Endothelial cell of umbilical vein (primary cell): ENCODE measurements at regions not wholly inside any gene's neighbourhood (a gene's known extent, or its start where the extent isn't known, plus 50 kb on each side); places are given as distances from the start of the nearest gene placed in this dataset. TPM values are rescaled to one million over a fixed set of nuclear protein-coding genes. Genes with fewer than 3 reads are reported as not detected.

Experiments used
- BruUV-seq: library from RNA; stranded (reverse); fragments of 400-500 nt; replicated peaks from 2 replicates; lab custom pipeline; 2021; lab: Mats Ljungman, UMichigan
- CTCF ChIA-PET: fragments of 300-600, 350-600 bp; sonication (Branson Sonifier 250); formaldehyde crosslinking; loops from one replicate; lab custom pipeline; 2021; ENCODE audit warnings: antibody characterized with exemption, inconsistent platforms; lab: Charles Lee
- POLR2A ChIA-PET: fragments of 300-600, 350-600 bp; sonication (Branson Sonifier 250); formaldehyde crosslinking; loops from one replicate; lab custom pipeline; 2021; ENCODE audit warnings: antibody characterized with exemption, inconsistent platforms; lab: Charles Lee
- DNase-seq: peaks from one replicate; pipeline ENCODE4 v3.0.0-alpha.2; 2011; ENCODE audit warnings: low read depth, low spot score
- FAIRE-seq: peaks from 2 replicates; lab custom pipeline; 2011; peaks lifted over from hg19 to GRCh38; lab: Jason Lieb, UNC
- H2AFZ ChIP-seq: 2 replicates; pipeline ENCODE4 v1.6.0; 2012; ENCODE audit warnings: low read depth, low read length, control low read depth, inconsistent platforms
- H3K27ac ChIP-seq: 2 replicates; pipeline ENCODE4 v1.5.1; 2011; ENCODE audit warnings: low read depth, mild to moderate bottlenecking, control low read depth, low read length, moderate library complexity; ENCODE audit not compliant: insufficient read depth
- H3K27me3 ChIP-seq, 2 experiments: 2 replicates each; pipeline versions ENCODE4 v1.6.0 to v1.6.1; 2011; ENCODE audit warnings: low read length in 2 of 2, mixed read lengths in 1 of 2; ENCODE audit not compliant: control insufficient read depth in 2 of 2, insufficient read depth in 2 of 2
- H3K36me3 ChIP-seq, 2 experiments: 2 replicates in 1 of 2; 3 replicates in 1 of 2; pipeline ENCODE4 v1.5.1; 2011; ENCODE audit warnings: low read length in 2 of 2, mild to moderate bottlenecking in 1 of 2, moderate library complexity in 1 of 2; ENCODE audit not compliant: control insufficient read depth in 2 of 2, insufficient read depth in 2 of 2; ENCODE audit errors: extremely low read depth in 1 of 2
- H3K4me1 ChIP-seq: 3 replicates; pipeline ENCODE4 v1.5.1; 2011; ENCODE audit warnings: mild to moderate bottlenecking, low read length; ENCODE audit not compliant: control insufficient read depth, insufficient read depth; ENCODE audit errors: extremely low read depth
- H3K4me2 ChIP-seq: 2 replicates; pipeline ENCODE4 v1.6.1; 2011; ENCODE audit warnings: low read length, control low read depth, mixed read lengths; ENCODE audit not compliant: insufficient read depth
- H3K4me3 ChIP-seq, 3 experiments: fragments of 200-600 bp in 1 of 3; sonication (generic), shearing (Covaris generic) in 1 of 3; replicated peaks in 1 of 3; 2 replicates each; pipeline ENCODE4 v1.5.1; 2011 to 2016; ENCODE audit warnings: control low read depth in 3 of 3, low read length in 3 of 3, mild to moderate bottlenecking in 2 of 3, inconsistent platforms in 1 of 3, low read depth in 1 of 3, moderate library complexity in 1 of 3; ENCODE audit not compliant: insufficient read depth in 1 of 3
- H3K79me2 ChIP-seq: 2 replicates; pipeline ENCODE4 v1.6.0; 2012; ENCODE audit warnings: low read length, inconsistent platforms; ENCODE audit not compliant: control insufficient read depth, insufficient read depth
- H3K9ac ChIP-seq: replicated peaks from 2 replicates; pipeline ENCODE3; 2011; ENCODE audit warnings: low read length, control low read depth; ENCODE audit not compliant: insufficient read depth; ENCODE audit errors: extremely low read depth
- H3K9me1 ChIP-seq: replicated peaks from 3 replicates; pipeline ENCODE4 v1.6.0; 2011; ENCODE audit warnings: mild to moderate bottlenecking, low read length; ENCODE audit not compliant: control insufficient read depth, insufficient read depth; ENCODE audit errors: extremely low read depth
- H3K9me3 ChIP-seq: replicated peaks from 2 replicates; pipeline ENCODE4 v1.5.1; 2012; ENCODE audit warnings: low read length, inconsistent platforms; ENCODE audit not compliant: control insufficient read depth, insufficient read depth
- H4K20me1 ChIP-seq: replicated peaks from 2 replicates; pipeline ENCODE3; 2011; ENCODE audit warnings: mild to moderate bottlenecking, low read length; ENCODE audit not compliant: control insufficient read depth, insufficient read depth; ENCODE audit errors: extremely low read depth
- CTCF ChIP-seq, 2 donors: IDR thresholded peaks; 1 replicate in 1 of 2; 2 replicates in 1 of 2; pipeline ENCODE4 v1.5.1; 2011; ENCODE audit warnings: low read length in 2 of 2, mild to moderate bottlenecking in 2 of 2, moderate library complexity in 2 of 2, control low read depth in 1 of 2, inconsistent platforms in 1 of 2, low read depth in 1 of 2; ENCODE audit not compliant: insufficient read depth in 1 of 2; ENCODE audit errors: extremely low read depth in 1 of 2
- EZH2 ChIP-seq: IDR thresholded peaks from 2 replicates; pipeline ENCODE4 v1.6.1; 2012; ENCODE audit warnings: borderline replicate concordance, low read depth, mild to moderate bottlenecking, moderate library complexity, low read length, inconsistent platforms; ENCODE audit not compliant: severe bottlenecking
- FOS ChIP-seq: IDR thresholded peaks from 2 replicates; pipeline ENCODE4 v1.6.1; 2011; ENCODE audit warnings: mild to moderate bottlenecking, low read length, moderate library complexity, borderline replicate concordance; ENCODE audit not compliant: insufficient read depth
- GATA2 ChIP-seq: IDR thresholded peaks from 2 replicates; pipeline ENCODE4 v1.7.0; 2011; ENCODE audit warnings: low read depth, mild to moderate bottlenecking, moderate library complexity, mixed read lengths, low read length; ENCODE audit not compliant: insufficient read length, insufficient read depth
- JUN ChIP-seq: IDR thresholded peaks from 2 replicates; pipeline ENCODE4 v1.6.1; 2011; ENCODE audit warnings: borderline replicate concordance, low read depth; ENCODE audit not compliant: insufficient read length, insufficient read depth
- MAX ChIP-seq: IDR thresholded peaks from 2 replicates; pipeline ENCODE4 v1.6.1; 2011; ENCODE audit not compliant: insufficient read depth, insufficient read length
- MYC ChIP-seq: IDR thresholded peaks from one replicate; pipeline ENCODE4 v1.6.1; 2011; ENCODE audit warnings: mild to moderate bottlenecking, low read depth, low read length
- POLR2A ChIP-seq: IDR thresholded peaks from 2 replicates; pipeline ENCODE4 v1.6.1; 2012; ENCODE audit warnings: low read depth, mild to moderate bottlenecking, control low read depth, low read length
- POLR2AphosphoS5 ChIP-seq: IDR thresholded peaks from 2 replicates; pipeline ENCODE4 v1.6.1; 2012; ENCODE audit warnings: low read depth, mild to moderate bottlenecking, control low read depth, low read length, moderate library complexity; ENCODE audit not compliant: insufficient read depth
- dilution Hi-C: fragments of 300-500 bp; cut with MboI; formaldehyde crosslinking; loops from one replicate; pipeline ENCODE4 v1.15.0; 2019; ENCODE audit warnings: low sequenced_read_pairs; ENCODE audit not compliant: extremely low pct_ligation_motif_present
- intact Hi-C: fragments of 100-400 bp; cut with micrococcal nuclease; formaldehyde crosslinking; loops from one replicate; pipeline ENCODE4 v1.10.0; 2022
- small RNA-seq: library from RNA; depleted of rRNA; stranded (forward); fragments of <200 nt; gene quantifications from one replicate; pipeline ENCODE3, GENCODE V24; 2012; ENCODE audit warnings: low replicate concordance, low read depth; ENCODE audit not compliant: insufficient read depth, insufficient read length

GRCh38 chr20:6173481-6173880 lies 50.7 kb upstream of the FERMT1 start:
- intact Hi-C loops = loop anchor here (10.0 kb wide), 1 partner anchor 1201 kb away; no protein-coding TSS in a partner anchor
- Histone ChIP-seq H3K36me3 (no peaks in the 10 kb centered on the region), H3K27ac (no peak overlapping the region), H3K27me3 (peaks cover 0 to 2% of the 10 kb centered on the region in 2 experiments), H2AFZ (no peak overlapping the region), H3K4me2 (no peak overlapping the region), H3K4me1 (no peaks in the 10 kb centered on the region), H3K9ac (no peak overlapping the region), H3K4me3 (no peak overlapping the region), H4K20me1 (no peaks in the 10 kb centered on the region), H3K9me1 (no peaks in the 10 kb centered on the region), H3K9me3 (no peaks in the 10 kb centered on the region), H3K79me2 (no peaks in the 10 kb centered on the region)
- BruUV-seq = no TSS peak
- ChIA-PET POLR2A (no interaction called here), CTCF (no interaction called here)
- dilution Hi-C loops = no loop called here
- DNase-seq (no peak), FAIRE-seq (no peak)
- no peak for TF ChIP-seq JUN
- no peak for TF ChIP-seq POLR2AphosphoS5
- TF ChIP-seq POLR2A = no peak
- no peak for TF ChIP-seq GATA2
- no peak for TF ChIP-seq MYC
- TF ChIP-seq EZH2 = no peak
- TF ChIP-seq FOS = no peak
- no peak for TF ChIP-seq CTCF (IDR thresholded peaks at IDR 0.05; ENCODE audit: extremely low read depth in 1 of 2, insufficient read depth in 1 of 2, low read depth in 1 of 2, low read length in 2 of 2)
- no peak for TF ChIP-seq MAX

Small RNAs in the stretch of these regions (small RNA-seq; reads per million reads assigned to genes)
- not detected for gene AL109618.2
